Breast epithelium (tissue), 3 donors: ENCODE measurements at regions not wholly inside any gene's neighbourhood (a gene's known extent, or its start where the extent isn't known, plus 50 kb on each side); places are given as distances from the start of the nearest gene placed in this dataset.

Experiments
- POLR2AphosphoS5 ChIP-seq, 3 donors: sonication (generic); formaldehyde crosslinking; IDR thresholded peaks; one replicate each; pipeline ENCODE4 v1.6.1; 2017; ENCODE audit warnings: antibody characterized with exemption in 3 of 3
- TF ChIP-seq, protein P1 (sequence below), 3 donors: fragments of 450-650 bp; IDR thresholded peaks; one replicate each; pipeline ENCODE4 v1.5.1; 2016 to 2017; ENCODE audit warnings: antibody characterized with exemption in 3 of 3, mild to moderate bottlenecking in 3 of 3, moderate library complexity in 3 of 3

GRCh38 chr5:61905613-61906012 is 400.4 kb upstream of the KIF2A start:
- no peak for TF ChIP-seq POLR2AphosphoS5 (IDR thresholded peaks at IDR 0.05)
- TF ChIP-seq, protein P1, sequence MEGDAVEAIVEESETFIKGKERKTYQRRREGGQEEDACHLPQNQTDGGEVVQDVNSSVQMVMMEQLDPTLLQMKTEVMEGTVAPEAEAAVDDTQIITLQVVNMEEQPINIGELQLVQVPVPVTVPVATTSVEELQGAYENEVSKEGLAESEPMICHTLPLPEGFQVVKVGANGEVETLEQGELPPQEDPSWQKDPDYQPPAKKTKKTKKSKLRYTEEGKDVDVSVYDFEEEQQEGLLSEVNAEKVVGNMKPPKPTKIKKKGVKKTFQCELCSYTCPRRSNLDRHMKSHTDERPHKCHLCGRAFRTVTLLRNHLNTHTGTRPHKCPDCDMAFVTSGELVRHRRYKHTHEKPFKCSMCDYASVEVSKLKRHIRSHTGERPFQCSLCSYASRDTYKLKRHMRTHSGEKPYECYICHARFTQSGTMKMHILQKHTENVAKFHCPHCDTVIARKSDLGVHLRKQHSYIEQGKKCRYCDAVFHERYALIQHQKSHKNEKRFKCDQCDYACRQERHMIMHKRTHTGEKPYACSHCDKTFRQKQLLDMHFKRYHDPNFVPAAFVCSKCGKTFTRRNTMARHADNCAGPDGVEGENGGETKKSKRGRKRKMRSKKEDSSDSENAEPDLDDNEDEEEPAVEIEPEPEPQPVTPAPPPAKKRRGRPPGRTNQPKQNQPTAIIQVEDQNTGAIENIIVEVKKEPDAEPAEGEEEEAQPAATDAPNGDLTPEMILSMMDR (IDR thresholded peaks at IDR 0.05): no peak
